GM19240 (cell line): ENCODE measurements at regions not wholly inside any gene's neighbourhood (a gene's known extent, or its start where the extent isn't known, plus 50 kb on each side); places are given as distances from the start of the nearest gene placed in this dataset.

Experiments used
- DNase-seq: peaks from one replicate; pipeline ENCODE4 v3.0.0; 2011; ENCODE audit warnings: low spot score; ENCODE audit not compliant: insufficient read length

DNA sequence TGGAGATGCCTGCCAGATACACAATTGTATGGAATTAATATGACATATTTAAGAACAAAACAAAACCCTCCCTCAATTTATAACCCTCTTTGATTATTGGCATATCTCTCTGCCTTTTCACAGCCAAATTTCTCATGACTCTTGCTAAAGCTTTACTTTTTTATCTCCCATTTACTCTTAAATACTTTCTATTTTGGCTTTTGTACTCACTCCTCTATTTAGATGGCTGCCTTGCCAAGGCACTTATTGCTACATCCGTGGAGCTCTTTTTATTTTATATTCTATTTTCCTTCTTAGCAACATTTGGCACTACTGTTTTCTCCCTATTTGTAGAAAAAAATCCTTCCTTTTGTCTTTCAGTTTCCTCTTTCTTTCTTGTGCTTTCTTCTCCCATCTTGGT lies 466.4 kb upstream of the CWC22 start:
- no peak for DNase-seq

GRCh38 chr2:180472133-180472532 lies 465.0 kb upstream of the CWC22 start:
- DNase-seq = no peak

DNA sequence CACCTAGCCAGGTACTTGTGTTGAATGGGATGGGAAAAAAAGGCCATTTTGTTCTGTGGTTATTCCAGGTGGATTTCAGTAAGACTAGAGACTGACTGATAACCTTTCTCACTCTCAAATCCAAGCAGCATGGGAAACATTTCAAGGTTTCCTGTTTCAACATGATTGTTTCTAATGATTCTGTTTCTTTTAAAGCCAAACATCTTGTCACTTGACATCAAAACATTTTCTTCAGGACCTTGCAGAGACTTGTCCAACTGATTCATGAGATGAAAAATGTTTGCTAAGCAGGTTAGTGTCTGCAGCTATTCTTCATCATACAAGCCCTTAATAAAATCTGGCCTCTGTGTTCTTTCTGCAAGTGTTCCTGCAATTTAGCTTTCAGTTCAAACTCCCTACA lies 456.5 kb upstream of the CWC22 start:
- DNase-seq = no peak

GRCh38 chr2:180461761-180462160 lies 454.7 kb upstream of the CWC22 start:
- DNase-seq = no peak

- DNase-seq = no peak
These were observed 449.7 kb upstream of the CWC22 start for GRCh38 chr2:180456801-180457200.

- DNase-seq = no peak
These were observed 443.7 kb upstream of the CWC22 start for GRCh38 chr2:180450841-180451240.

DNA sequence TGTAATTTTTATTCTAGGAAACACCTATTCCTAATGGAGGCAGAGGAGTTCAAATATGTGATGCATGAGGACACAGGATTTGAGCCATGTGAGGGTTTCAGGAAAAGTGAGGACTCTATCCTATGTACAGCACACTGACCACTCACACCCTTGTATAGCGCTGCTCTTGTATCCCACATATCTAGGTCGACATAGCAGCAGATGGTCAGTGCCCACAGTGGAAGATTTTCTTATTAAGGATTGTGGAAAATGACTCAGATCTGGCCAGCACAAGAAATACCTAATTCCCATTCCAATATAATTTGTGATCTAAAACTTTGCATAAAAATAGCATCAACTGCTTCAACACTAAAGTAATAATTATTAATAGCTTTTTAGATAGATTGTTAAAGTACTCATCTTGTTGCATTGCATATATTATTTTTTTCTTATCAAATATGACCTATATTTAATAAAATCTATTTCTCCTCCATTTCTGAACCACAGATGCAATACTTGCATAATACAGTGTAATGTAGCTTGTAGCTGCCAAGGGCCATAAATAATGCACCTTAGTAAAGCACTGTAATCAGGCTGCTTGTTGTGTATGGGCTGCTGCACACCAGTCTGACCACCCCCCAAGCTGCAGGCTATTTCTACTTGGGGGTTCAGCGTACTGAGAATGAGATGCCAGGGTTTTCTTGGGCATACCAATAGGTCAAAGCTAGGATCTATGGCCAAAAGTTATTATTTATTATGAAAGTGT lies 442.2 kb upstream of the CWC22 start:
- no peak for DNase-seq

- DNase-seq = no peak
These were observed 439.4 kb upstream of the CWC22 start for GRCh38 chr2:180446492-180446891.

DNA sequence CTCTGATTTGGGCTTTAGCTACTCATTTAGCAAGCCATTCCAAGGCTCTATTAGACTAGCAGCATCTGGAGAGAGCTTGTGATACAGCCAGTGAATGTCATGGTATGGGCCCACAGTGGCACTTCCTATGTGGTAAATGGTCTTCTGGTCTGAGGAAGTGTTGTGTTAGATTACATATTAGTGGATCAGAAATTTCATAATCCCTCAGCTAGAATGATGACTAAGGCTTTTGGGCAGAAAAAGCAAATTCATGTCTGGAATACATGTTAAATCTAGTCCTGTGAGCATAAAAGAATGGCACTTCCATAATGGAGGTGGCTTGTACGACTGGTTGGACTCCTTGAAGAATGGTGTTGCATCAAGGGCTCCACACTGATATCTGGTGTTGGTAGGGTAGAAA lies 436.8 kb upstream of the CWC22 start:
- no peak for DNase-seq

DNA sequence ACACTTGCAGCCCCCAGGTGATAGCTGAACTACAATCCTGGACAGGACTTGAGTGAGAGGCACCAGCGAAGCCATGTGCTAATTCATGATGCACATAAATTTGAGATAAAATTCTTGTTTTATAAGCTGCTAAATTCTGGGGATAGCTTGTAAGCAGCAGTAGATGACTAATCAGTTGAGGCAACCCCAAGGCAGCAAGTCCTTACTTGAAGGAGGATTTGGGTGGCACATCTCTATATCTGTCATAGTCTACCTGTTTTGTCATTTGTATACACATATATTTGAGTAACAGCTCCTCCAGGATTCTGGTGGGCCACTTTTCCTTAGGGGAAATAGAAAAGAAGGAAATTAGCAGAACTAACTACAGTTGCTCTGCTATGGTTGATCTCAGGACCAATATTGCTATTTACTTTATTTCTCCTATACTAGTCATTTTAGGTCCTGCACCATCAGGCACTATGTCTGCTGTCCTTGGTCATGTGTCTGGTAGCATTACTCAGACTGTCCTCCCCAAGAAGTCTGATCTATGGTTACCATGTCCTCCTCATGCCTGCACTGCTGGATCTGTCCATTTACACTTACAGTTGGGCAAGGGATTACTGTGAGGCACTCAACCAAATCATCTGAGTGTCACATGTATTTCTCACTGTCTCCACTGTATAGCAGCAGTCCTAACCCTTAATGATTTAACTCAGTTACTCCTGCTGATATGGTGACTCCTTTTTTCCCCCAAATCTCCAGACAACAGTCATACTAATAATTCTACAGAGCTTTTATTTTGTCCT lies 436.0 kb upstream of the CWC22 start:
- DNase-seq = no peak

DNA sequence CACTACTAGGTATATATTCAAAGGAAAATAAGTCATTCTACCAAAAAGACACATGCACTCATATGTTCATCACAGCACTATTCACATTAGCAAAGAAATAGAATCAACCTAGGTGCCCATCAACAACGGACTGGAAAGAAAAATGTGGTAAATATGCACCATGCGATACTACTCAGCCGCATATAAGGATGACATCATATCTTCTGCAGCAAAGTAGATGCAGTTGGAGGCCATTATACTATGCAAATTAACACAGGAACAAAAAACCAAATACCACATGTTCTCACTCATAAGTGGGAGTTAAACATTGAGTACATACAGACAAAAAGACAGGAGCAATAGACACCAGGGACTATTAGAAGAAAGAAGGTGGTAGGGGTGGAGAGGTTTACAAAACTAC lies 412.1 kb upstream of the CWC22 start:
- no peak for DNase-seq

DNA sequence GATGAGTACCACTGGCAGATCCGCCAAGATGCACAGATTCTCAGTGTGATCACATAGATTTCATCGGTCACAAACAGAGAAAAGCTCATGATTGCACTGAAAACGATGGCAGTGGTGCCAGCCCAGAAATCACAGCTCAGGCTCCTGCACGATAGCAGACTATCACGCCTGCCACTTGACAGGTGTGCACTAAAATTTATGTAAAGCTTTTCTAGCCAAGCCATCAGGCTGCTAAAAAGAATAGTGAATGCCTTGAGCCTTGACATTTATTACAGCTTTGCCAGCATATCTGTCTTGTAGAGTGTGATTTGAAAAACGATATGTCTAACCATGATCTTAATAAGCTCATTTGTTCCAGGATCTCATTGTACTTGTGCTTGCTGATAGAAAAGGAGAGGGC lies 409.5 kb upstream of the CWC22 start:
- no peak for DNase-seq

DNA sequence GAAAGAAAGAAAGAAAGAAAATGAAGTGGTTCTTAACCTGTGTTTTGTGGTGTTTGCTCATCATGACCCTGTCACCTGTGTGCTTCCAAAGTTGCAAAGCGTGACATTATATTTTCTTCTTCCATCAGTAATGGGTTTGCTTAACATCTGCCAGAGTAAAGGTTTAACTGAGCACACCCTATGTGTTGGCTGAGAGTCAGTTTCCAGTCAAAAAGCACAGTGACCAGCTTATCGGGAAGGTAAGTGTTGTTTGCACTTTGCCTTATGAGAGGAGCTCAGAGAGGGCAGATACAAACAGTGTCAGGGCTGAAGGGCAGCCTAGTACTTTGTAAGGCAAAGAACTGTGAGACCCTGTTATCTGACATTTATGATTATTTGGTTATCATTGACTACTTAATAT lies 406.2 kb upstream of the CWC22 start:
- DNase-seq = no peak

GRCh38 chr2:180412219-180412618 lies 405.1 kb upstream of the CWC22 start:
- no peak for DNase-seq

- no peak for DNase-seq
These were observed 404.6 kb upstream of the CWC22 start for GRCh38 chr2:180411661-180412060.

- no peak for DNase-seq
These were observed 399.6 kb upstream of the CWC22 start for GRCh38 chr2:180406687-180407086.

DNA sequence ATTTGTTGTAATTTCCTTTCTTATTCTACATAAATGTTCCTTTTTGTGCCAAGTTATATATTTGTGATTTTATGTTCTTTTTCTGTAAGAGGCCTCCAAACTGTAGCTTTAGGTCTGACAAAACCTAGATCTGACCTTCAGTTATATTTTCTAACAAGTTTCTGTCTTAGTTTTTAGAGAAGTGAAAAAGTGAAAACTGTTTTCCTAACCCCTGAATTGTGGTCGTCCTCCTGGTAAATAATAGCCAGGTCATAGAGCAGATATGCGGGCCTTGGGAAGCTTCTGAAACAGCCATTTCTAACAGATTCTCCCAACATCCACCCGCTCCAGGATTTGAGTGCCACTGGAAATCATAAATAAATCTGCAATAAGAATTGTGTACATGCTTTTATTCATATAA lies 398.4 kb upstream of the CWC22 start:
- DNase-seq = no peak

DNA sequence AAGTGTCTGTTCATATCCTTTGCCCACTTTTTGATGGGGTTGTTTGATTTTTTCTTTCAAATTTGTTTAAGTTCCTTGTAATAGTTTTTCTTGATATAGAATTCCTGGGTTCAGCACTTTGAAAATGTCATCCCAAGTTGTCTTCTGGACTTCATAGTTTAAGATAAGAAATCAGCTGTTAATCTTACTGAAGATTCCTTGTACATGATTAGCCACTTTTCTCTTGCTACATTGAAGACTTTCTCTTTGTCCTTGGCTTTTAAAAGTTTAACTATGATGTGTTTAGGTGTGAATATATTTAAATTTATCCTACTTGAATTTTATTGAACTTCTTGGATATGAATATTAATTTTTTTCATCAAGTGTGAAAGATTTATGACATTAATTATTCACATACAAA lies 387.2 kb upstream of the CWC22 start:
- no peak for DNase-seq

DNA sequence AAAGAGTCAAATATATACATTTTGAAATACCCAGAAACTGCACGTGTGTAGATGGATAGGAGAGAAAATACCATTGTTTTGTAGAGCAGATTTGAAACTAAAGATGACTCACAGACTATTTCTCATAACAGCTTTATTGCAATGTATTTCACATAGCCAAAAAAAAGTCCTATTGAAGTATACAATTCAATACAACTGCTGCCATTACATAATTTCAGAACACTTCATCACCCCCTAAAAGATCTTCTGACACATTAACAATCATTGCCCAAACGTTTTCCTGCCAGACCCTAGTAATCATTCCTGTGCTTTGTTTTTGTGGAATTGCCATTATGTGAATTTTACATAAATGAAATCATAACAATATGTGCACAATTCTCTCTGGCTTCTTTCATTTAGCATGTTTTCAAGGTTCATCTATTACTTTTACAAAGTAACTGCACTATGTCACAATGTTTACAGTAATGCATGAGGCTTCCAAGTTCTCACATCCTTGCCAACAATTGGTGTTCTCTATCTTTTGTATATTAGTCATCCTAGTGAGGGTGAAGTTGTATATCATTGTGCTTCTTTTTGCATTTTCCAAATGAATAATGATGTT lies 378.6 kb upstream of the CWC22 start:
- DNase-seq = no peak

GRCh38 chr2:180376066-180376465 lies 369.0 kb upstream of the CWC22 start:
- no peak for DNase-seq

- no peak for DNase-seq
These were observed 367.6 kb upstream of the CWC22 start for GRCh38 chr2:180374502-180375281.
